ENCODE measurements at regions not wholly inside any gene's neighbourhood (a gene's known extent, or its start where the extent isn't known, plus 50 kb on each side); places are given as distances from the start of the nearest gene placed in this dataset.
"Not testable (repeated sequence)": the region's sequence is repeated elsewhere in the genome, so short reads cannot be mapped to it uniquely, and the experiment has no call there.

DNA sequence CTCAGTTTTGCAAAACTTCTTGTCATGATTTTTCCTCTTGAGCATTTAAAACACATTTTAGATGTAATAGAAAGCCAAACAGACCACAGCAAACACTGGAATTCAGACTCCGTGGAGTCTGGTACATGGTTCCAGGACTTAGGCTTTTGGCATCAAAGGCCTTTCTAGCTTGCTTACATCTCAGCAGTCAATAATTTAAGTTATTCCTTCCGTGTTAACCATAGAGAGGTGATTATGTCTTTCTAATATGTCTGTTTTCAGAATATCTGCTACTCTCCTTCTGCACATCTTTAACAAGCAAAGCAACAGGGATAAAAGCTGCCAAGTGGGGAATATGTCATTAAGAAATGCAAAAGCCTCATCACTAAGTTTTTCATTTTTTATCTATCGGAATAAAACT is 171.7 kb upstream of the CRBN start:
- no peak for ATAC-seq (ENCODE audit: low FRiP score)

DNA sequence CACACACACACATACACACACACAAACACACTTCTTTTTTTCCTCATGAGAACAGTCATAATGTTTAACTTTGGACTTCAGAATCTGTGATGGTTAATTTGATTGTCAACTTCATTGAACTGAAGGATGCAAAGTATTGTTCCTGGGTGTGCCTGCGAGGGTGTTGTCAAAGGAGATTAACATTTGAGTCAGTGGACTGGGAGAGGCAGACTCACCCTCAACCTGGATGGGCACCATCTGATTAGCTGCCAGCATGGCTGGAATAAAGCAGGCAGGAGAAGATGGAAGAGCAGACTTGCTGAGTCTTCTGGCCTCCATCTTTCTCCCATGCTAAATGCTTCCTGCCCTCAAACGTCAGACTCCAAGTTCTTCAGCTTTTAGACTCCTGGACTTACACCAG is 167.6 kb upstream of the CRBN start:
- not testable (repeated sequence) for ATAC-seq (ENCODE audit: low FRiP score); DNase-seq (ENCODE audit: low spot score)

More for the DNA sequence above, 171.7 kb upstream of the CRBN start:
- TF ChIP-seq, protein P1, sequence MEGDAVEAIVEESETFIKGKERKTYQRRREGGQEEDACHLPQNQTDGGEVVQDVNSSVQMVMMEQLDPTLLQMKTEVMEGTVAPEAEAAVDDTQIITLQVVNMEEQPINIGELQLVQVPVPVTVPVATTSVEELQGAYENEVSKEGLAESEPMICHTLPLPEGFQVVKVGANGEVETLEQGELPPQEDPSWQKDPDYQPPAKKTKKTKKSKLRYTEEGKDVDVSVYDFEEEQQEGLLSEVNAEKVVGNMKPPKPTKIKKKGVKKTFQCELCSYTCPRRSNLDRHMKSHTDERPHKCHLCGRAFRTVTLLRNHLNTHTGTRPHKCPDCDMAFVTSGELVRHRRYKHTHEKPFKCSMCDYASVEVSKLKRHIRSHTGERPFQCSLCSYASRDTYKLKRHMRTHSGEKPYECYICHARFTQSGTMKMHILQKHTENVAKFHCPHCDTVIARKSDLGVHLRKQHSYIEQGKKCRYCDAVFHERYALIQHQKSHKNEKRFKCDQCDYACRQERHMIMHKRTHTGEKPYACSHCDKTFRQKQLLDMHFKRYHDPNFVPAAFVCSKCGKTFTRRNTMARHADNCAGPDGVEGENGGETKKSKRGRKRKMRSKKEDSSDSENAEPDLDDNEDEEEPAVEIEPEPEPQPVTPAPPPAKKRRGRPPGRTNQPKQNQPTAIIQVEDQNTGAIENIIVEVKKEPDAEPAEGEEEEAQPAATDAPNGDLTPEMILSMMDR (IDR thresholded peaks at IDR 0.05) = no peak
- no peak for DNase-seq (ENCODE audit: low spot score)

DNA sequence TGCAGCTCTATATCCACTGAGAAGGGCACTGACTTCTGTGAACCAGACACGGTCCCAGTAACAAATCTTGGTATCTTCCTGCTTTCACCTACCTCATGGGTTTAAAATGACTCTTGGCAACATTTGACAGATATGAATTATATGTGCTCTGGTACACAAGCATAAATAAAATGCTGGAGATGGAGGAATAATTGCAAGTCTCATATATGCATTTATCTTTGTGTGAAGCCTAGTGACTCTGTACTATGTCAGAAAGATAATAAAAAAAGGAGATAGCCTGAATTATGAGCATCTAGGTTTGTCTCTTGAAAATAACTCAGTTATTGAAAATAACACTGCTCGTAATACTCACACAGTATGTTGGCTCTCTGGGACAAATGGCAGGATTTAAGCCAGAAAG is 167.1 kb upstream of the CRBN start:
- ATAC-seq (ENCODE audit: low FRiP score) (no peak), DNase-seq (ENCODE audit: low spot score) (no peak)
- TF ChIP-seq, protein P1 (IDR thresholded peaks at IDR 0.05) = no peak

DNA sequence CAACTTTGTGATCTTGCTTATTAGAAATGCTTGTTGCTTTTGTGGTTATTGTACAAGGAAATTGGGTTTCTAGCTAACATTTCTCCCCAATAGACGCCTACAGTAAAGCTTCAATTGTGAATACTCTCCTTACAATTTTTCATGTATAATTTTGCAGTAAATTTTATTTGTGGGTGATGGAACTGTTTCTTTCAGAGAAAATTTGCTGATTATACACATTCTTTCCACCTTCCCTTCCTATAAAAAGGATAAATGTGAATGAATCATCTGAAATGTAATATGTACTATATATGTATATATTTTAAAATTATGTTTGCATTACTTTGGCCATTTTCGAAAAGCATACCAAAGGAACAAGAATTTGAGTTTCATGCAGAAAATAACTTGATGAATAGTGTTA is 162.7 kb upstream of the CRBN start:
- DNase-seq (ENCODE audit: low spot score) = no peak
- TF ChIP-seq, protein P1 (IDR thresholded peaks at IDR 0.05) = no peak
- no peak for ATAC-seq (ENCODE audit: low FRiP score)

DNA sequence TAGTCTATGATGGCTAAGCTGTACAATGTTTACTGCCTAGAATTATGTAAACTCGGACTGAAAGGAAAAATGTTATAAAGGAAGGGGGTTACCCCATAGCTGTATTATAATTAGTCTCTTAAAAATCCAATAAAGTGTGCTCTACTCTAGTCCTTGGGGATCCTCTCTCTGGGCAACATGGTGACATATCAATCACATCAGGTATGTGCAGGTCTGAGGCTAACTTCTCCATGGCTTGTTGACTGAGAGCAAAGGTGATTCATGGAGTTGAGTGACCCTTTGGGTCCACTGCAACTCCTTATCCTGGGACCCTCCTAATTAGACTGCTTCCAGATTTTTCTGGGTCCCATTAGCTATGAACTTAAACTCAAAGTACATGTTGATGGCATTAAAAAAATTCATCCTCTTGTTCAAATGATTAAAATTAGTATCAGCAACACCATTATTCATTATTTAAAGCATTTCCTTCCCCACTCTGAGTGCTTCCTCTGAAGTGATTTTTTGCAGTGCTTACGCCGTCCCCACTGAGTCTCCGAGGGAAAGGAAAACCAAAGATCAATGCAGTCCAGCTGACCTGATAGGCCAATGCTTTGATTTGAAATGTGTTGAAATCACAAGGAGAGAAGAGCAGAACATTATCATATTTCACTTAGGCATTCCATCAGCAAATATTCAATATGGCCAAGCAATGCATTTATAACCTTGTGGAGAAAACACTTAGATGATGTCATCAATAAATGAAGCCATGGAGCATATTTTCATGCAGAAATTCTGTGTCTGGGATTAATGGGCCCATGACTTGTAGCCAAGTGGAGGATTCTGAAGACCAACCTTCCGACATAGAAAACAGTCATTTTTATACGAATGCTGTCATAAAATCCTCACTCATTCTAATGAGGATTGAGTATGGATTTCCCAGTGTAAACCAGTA is 161.7 kb upstream of the CRBN start:
- no peak for ATAC-seq (ENCODE audit: low FRiP score)
- DNase-seq (ENCODE audit: low spot score) = no peak
- TF ChIP-seq, protein P1 (IDR thresholded peaks at IDR 0.05) = no peak

DNA sequence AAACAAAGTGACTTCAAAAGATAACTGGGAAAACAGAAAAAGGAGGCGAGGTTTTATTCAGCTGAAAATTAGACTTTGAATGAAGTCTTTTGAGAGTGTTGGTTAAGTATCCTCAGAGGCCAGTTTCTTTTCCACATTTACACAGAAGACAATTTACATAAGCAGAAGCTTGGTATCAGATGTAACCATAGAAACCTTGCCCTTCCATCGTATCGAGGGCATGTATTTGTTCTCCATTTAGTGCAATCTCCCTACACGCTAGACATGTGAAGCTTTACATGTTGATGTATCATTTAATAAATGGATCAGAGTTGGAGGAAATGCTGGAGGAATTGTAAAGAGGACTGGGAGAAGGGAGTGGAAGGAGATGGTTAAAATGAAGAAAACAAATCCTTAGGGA is 161.0 kb upstream of the CRBN start:
- no peak for DNase-seq (ENCODE audit: low spot score)
- TF ChIP-seq, protein P1 (IDR thresholded peaks at IDR 0.05) = no peak

DNA sequence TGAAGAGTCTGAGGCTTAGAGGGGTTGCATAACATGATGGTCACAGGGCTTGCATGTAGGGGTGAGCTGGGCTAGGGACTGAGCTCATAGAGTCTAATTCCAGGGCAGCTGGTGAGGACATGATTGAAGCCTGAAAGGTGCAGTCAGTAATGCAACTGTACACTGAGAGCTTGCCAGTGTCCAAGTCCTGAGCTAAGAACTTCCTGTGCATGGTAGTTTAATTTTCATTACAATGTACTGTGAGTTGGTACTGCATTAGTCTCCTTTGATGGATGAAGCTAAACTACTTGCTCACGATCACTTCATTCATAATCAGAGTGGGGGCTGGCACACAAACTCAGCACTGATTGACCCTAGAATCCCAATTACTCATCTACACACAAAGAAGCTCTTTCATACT is 156.4 kb upstream of the CRBN start:
- DNase-seq (ENCODE audit: low spot score) = no peak
- TF ChIP-seq, protein P1 (IDR thresholded peaks at IDR 0.05) = no peak
- no peak for ATAC-seq (ENCODE audit: low FRiP score)

More for the DNA sequence above, 161.0 kb upstream of the CRBN start:
- ATAC-seq (ENCODE audit: low FRiP score) = no peak

Data from omental fat pad (tissue), 3 donors.